ENCODE measurements at regions not wholly inside any gene's neighbourhood (a gene's known extent, or its start where the extent isn't known, plus 50 kb on each side); places are given as distances from the start of the nearest gene placed in this dataset.

GRCh38 chr9:11141357-11141756 lies 528.6 kb upstream of the PTPRD start:
- H3K9me3 Mint-ChIP-seq (ENCODE audit: low read depth): no peaks in the 10 kb centered on the region
- H3K4me1 Mint-ChIP-seq (ENCODE audit: low read depth): no peaks in the 10 kb centered on the region
- H3K36me3 Mint-ChIP-seq (ENCODE audit: low read depth): no peaks in the 10 kb centered on the region
- no peak for TF ChIP-seq CTCF (IDR thresholded peaks at IDR 0.05)
- H3K27me3 Mint-ChIP-seq (ENCODE audit: low read depth): peaks cover 4% of the 10 kb centered on the region
- no peak overlapping the region for H3K4me3 Mint-ChIP-seq (ENCODE audit: unreplicated experiment)
- DNase-seq (ENCODE audit: low spot score): no peak
- no peak overlapping the region for H3K27ac Mint-ChIP-seq (ENCODE audit: unreplicated experiment)

GRCh38 chr9:11142965-11143738 lies 530.4 kb upstream of the PTPRD start:
- H3K9me3 Mint-ChIP-seq (ENCODE audit: low read depth): no peaks in the 10 kb centered on the region
- peaks cover 4% of the 10 kb centered on the region for H3K27me3 Mint-ChIP-seq (ENCODE audit: low read depth)
- no peaks in the 10 kb centered on the region for H3K36me3 Mint-ChIP-seq (ENCODE audit: low read depth)
- no peak overlapping the region for H3K27ac Mint-ChIP-seq (ENCODE audit: unreplicated experiment)
- TF ChIP-seq CTCF (IDR thresholded peaks at IDR 0.05): no peak
- no peaks in the 10 kb centered on the region for H3K4me1 Mint-ChIP-seq (ENCODE audit: low read depth)
- no peak overlapping the region for H3K4me3 Mint-ChIP-seq (ENCODE audit: unreplicated experiment)
- DNase-seq (ENCODE audit: low spot score): no peak

GRCh38 chr9:11144746-11145145 lies 531.9 kb upstream of the PTPRD start:
- Mint-ChIP-seq H3K27ac (ENCODE audit: unreplicated experiment) (no peak overlapping the region), H3K9me3 (ENCODE audit: low read depth) (no peaks in the 10 kb centered on the region), H3K4me3 (ENCODE audit: unreplicated experiment) (no peak overlapping the region), H3K4me1 (ENCODE audit: low read depth) (no peaks in the 10 kb centered on the region), H3K36me3 (ENCODE audit: low read depth) (no peaks in the 10 kb centered on the region), H3K27me3 (ENCODE audit: low read depth) (peaks cover 4% of the 10 kb centered on the region)
- TF ChIP-seq CTCF (IDR thresholded peaks at IDR 0.05): no peak
- no peak for DNase-seq (ENCODE audit: low spot score)

- DNase-seq (ENCODE audit: low spot score): no peak
- Mint-ChIP-seq H3K9me3 (ENCODE audit: low read depth) (no peaks in the 10 kb centered on the region), H3K4me1 (ENCODE audit: low read depth) (no peaks in the 10 kb centered on the region), H3K27ac (ENCODE audit: unreplicated experiment) (no peak overlapping the region), H3K4me3 (ENCODE audit: unreplicated experiment) (no peak overlapping the region), H3K27me3 (ENCODE audit: low read depth) (peaks cover 5% of the 10 kb centered on the region), H3K36me3 (ENCODE audit: low read depth) (no peaks in the 10 kb centered on the region)
- no peak for TF ChIP-seq CTCF (IDR thresholded peaks at IDR 0.05)
Observed at GRCh38 chr9:11148189-11148588, 535.4 kb upstream of the PTPRD start.

- Mint-ChIP-seq H3K36me3 (ENCODE audit: low read depth) (no peaks in the 10 kb centered on the region), H3K27ac (ENCODE audit: unreplicated experiment) (no peak overlapping the region), H3K9me3 (ENCODE audit: low read depth) (no peaks in the 10 kb centered on the region), H3K4me1 (ENCODE audit: low read depth) (no peaks in the 10 kb centered on the region), H3K4me3 (ENCODE audit: unreplicated experiment) (no peak overlapping the region), H3K27me3 (ENCODE audit: low read depth) (peaks cover 7% of the 10 kb centered on the region)
- no peak for DNase-seq (ENCODE audit: low spot score)
- no peak for TF ChIP-seq CTCF (IDR thresholded peaks at IDR 0.05)
Observed at GRCh38 chr9:11149065-11149464, 536.3 kb upstream of the PTPRD start.

All from chondrocyte (in vitro differentiated cells).